Testis (tissue), 2 donors: ENCODE measurements at regions not wholly inside any gene's neighbourhood (a gene's known extent, or its start where the extent isn't known, plus 50 kb on each side); places are given as distances from the start of the nearest gene placed in this dataset.

Experiments used
- POLR2A ChIP-seq: fragments of 450-650 bp; IDR thresholded peaks from one replicate; pipeline ENCODE4 v1.6.1; 2017; ENCODE audit warnings: antibody characterized with exemption, mild to moderate bottlenecking, moderate library complexity
- TF ChIP-seq, protein P1 (sequence below), 3 experiments: fragments of 450-650 bp in 2 of 3; fragments of 200-600 bp in 1 of 3; sonication (generic) in 1 of 3; IDR thresholded peaks; one replicate each; pipeline ENCODE4 v1.5.1; 2016 to 2019; ENCODE audit warnings: antibody characterized with exemption in 3 of 3, mild to moderate bottlenecking in 2 of 3, moderate library complexity in 1 of 3

DNA sequence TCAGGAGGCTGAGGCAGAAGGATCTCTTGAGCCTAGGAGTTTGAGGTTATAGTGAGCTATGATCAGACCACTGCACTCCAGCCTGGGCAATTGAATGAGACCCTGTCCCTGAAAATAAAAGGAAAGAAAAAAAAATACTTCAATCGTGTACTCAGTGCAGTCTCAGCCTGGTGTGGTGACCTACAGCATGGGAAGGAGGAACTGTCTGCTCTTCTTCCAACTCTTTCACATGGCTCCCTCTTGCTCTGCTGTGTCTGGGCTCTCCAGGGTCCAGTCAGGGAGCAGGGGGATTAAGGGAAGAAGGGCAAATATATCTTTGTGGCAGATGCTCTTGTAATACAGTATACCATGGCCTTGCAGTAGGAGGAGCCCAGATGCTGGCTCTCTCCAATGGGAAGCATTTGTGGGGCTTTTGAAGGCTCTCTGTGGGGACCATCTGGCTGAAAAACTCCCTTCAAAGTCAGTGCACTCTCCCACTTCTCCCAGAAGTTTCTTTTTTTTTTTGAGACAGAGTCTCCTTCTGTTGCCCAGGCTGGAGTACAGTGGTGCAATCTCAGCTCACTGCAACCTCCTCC lies 76.6 kb upstream of the TMPO start:
- TF ChIP-seq, protein P1, sequence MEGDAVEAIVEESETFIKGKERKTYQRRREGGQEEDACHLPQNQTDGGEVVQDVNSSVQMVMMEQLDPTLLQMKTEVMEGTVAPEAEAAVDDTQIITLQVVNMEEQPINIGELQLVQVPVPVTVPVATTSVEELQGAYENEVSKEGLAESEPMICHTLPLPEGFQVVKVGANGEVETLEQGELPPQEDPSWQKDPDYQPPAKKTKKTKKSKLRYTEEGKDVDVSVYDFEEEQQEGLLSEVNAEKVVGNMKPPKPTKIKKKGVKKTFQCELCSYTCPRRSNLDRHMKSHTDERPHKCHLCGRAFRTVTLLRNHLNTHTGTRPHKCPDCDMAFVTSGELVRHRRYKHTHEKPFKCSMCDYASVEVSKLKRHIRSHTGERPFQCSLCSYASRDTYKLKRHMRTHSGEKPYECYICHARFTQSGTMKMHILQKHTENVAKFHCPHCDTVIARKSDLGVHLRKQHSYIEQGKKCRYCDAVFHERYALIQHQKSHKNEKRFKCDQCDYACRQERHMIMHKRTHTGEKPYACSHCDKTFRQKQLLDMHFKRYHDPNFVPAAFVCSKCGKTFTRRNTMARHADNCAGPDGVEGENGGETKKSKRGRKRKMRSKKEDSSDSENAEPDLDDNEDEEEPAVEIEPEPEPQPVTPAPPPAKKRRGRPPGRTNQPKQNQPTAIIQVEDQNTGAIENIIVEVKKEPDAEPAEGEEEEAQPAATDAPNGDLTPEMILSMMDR (IDR thresholded peaks at IDR 0.05), result no peak
- TF ChIP-seq POLR2A, result no peak
